ENCODE measurements at regions not wholly inside any gene's neighbourhood (a gene's known extent, or its start where the extent isn't known, plus 50 kb on each side); places are given as distances from the start of the nearest gene placed in this dataset.

DNA sequence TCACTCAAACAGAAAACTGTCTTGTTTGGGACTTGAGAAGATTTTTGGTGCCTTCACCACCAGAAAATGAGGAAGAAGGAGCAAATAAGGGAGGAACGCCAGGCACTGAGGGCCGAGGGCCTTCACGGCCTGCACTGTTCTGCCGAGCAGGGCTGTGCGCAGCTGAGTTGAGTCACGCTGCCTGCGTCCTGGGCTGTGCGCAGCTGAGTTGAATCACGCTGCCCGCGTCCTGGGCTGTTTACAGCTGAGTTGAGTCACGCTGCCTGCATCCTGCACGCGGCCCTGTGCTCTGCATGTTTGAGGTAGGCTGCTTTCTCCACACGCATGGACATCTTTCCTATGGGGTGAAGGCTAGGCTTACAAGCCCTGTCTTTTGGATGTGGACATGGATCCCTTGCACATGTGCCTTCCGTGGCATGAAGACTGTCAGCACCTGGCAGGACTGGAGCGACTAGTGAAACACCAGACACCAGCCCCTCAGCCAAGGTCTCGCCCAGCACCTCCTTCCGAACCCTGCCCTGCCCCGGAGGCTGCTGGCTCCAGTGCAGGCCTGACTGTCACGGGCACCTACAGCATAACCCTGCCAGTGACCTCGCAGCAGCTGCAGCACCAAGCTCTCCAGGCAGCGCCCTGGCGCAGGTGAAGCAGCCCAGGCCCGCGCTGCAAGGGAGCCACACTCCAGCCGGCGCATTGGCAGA, 96.7 kb downstream of the HTR5A start:
- no peak for TF ChIP-seq JUND (IDR thresholded peaks at IDR 0.05; ENCODE audit: low read depth)
- in situ Hi-C loops (cut with HindIII; ENCODE audit: low pct_unique_long_range_greater_than_20kb, low sequenced_read_pairs): no loop called here
- DNase-seq (ENCODE audit: low read depth in 1 of 2, low spot score in 1 of 2): peak in 1 of 2 experiments; percentile 14

DNA sequence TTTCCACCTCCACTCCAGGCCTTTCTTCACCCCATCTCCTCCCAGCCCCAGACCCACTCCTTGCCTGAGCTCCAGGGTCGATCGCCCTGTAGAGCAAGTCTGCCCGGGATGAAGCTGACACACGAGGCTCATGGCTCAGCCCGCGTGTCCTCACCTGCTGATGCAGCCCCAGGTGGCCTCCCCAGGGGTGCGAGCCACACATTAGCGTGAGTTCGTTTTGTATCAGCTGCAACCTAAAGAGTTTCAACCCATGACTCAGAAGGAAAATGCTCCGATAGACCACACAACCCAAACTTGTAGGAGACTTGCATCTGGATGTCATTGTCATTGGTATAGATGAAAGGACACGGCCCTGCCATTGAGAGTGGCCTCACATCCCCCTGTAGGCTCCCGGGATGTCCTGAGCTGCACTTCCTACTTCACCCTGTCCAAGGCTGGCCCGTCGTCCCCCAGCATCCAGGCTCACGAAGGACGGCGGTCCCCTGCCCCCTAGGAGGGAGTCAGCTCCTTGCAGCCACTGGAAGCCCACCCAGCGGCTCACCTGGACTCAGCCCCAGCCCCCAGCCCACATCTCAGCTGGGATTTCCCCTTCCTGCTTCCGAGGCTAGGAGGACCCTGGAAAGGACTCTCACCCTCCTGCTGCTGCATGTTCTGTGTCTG, 97.7 kb downstream of the HTR5A start:
- DNase-seq (ENCODE audit: low read depth in 1 of 2, low spot score in 1 of 2): no peak
- in situ Hi-C loops (cut with HindIII; ENCODE audit: low pct_unique_long_range_greater_than_20kb, low sequenced_read_pairs): no loop called here
- no peak for TF ChIP-seq JUND (IDR thresholded peaks at IDR 0.05; ENCODE audit: low read depth)

DNA sequence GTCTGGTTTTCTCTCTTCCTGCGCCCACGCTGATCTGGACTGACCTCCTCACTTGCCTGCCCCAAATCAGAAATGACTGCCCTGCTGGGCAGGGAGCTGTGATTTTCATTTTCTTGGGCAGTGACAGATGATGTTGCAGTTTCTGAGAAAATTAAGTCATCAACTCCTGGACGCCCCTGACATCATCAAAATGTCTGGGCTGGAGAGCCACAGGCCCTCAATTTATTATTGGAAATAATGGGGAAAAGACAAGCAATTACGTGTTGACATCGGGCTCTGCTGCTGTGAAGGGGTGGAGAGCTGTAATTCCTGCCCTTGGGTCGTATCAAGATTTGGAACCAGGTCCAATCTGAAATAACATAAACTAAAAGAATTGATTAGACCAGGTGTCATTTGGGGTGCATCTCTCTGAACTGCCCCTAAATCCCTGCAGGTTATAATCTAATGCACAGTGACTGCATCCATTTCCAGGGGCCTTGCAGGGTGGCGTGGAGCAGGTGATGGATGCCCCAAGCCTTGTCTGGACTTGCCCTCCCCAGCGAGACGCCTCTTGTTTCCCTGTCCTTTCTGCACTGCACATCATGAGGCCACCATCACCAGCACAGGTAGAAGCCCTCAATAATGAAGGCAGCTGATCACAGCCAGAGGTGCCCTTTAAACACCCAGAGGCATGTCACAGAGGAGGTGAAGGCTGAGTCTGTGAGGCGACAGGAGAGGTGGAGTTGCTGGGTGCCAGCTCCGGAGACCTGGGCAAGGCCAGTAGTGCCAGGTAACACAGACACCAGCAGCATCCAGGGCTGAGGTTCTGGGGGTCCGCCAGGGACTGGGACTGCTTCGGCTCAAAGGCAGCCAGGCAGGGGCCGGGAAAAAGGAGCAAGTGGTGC, 98.7 kb downstream of the HTR5A start:
- no peak for DNase-seq (ENCODE audit: low read depth in 1 of 2, low spot score in 1 of 2)
- TF ChIP-seq JUND (IDR thresholded peaks at IDR 0.05; ENCODE audit: low read depth): no peak
- in situ Hi-C loops (cut with HindIII; ENCODE audit: low pct_unique_long_range_greater_than_20kb, low sequenced_read_pairs): no loop called here

DNA sequence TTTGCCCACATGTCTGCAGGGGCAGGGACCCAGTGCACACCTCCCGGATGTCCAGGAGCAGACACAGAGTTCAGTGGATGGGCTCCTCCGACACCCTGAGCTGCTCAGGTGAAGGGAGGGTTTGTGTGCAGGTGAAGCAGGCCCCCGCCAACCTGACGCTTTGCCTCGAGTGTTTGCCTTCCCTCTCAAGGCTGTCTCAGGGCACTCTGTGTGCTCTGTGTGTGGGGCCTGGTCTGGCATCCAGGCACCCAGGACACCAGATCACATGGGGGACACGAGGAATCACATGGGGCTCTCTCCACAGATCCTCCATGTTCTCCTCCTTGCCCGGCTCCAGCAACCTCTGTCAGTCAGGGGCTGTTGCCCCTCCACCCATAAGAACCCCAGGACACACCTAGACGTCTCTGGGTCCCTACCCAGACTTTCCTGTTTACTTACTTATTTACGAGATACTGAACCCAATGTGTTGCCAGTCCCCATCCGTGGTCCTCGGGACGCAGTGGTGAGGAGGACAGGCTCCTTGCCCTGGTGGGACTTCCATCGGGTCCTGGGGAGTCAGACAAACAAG, 99.5 kb downstream of the HTR5A start:
- in situ Hi-C loops (cut with HindIII; ENCODE audit: low pct_unique_long_range_greater_than_20kb, low sequenced_read_pairs): no loop called here
- DNase-seq (ENCODE audit: low read depth in 1 of 2, low spot score in 1 of 2): no peak
- TF ChIP-seq JUND (IDR thresholded peaks at IDR 0.05; ENCODE audit: low read depth): no peak

DNA sequence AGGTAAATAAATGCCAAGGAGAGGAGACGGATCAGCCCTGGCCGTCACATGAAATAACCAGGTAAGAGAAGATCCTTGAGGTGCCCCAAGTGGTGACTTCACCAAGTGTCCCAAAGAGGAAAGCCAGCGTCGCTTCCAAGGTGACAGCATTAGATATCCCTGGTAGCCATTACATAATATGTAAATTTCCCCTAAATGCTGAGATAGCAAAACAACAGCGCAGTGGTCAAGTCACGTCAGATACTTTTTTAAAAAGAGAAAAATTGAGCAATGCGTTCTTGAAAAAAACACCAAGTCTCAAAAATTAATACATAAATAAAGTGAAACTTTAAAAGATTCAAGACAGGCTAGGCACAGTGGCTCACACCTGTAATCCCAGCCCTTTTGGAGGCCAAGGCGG, 100.2 kb downstream of the HTR5A start:
- no peak for TF ChIP-seq JUND (IDR thresholded peaks at IDR 0.05; ENCODE audit: low read depth)

DNA sequence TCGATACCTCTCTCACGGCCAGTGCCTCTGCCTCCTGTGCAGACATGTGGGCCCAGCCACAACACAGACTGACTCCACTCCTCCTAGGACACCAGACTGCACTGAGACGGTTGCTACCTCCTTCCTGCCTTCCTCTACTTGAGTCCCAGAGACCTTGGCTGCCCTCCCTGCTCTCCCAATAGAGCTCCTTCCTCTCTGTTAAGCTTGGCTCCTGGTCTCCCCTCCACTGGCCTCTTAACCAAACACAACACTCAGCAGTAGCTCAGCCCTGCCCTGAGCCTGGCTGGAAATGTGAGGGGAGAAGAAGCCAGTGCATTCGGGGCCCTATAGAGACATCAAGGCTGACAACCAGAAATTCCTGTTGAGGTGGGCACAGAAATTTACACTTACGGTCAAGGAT, 102.0 kb downstream of the HTR5A start:
- in situ Hi-C loops (cut with HindIII; ENCODE audit: low pct_unique_long_range_greater_than_20kb, low sequenced_read_pairs): no loop called here
- no peak for DNase-seq (ENCODE audit: low read depth in 1 of 2, low spot score in 1 of 2)
- TF ChIP-seq JUND (IDR thresholded peaks at IDR 0.05; ENCODE audit: low read depth): no peak

More for the DNA sequence above, 100.2 kb downstream of the HTR5A start:
- in situ Hi-C loops (cut with HindIII; ENCODE audit: low pct_unique_long_range_greater_than_20kb, low sequenced_read_pairs): no loop called here
- no peak for DNase-seq (ENCODE audit: low read depth in 1 of 2, low spot score in 1 of 2)

DNA sequence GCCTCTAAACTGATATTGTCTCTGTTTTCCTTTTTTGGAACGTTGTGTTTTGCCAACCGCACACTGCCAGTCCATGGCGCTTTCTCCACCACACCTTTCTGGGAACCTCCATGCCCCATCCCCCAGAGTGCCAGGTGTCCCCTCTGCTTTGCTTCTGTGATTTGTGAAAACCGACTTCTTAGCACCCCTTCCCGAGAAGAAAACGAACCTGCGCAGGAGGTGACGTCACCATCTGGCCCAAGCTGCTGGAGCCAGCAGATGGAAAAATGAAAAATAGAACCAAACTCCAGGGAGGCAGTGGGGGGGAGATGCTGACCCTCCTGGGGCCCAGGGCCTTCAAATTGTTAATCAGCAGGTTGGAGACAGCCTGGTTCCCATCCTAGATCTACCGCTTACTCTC, 103.8 kb downstream of the HTR5A start:
- in situ Hi-C loops (cut with HindIII; ENCODE audit: low pct_unique_long_range_greater_than_20kb, low sequenced_read_pairs): no loop called here
- no peak for TF ChIP-seq JUND (IDR thresholded peaks at IDR 0.05; ENCODE audit: low read depth)
- no peak for DNase-seq (ENCODE audit: low read depth in 1 of 2, low spot score in 1 of 2)

DNA sequence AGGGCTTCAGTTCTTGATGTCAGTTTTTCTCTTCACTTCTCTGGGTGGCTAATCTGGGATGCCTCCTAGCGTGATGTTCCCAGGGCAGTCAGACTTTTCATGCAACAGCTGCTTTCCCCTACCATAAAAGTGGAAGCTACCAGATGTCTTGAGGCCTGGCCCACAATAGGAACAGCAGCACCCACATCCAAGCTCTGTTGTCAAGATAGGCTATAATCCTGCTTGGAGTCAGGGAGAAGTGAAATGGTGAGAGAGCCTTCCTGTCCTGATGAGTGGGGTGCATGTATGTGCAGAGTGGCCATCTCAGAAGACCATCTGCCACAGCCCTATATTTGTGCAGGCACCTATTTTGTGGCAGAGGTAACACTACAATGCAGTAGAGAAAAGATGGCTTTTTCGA, 108.0 kb downstream of the HTR5A start:
- DNase-seq (ENCODE audit: low read depth in 1 of 2, low spot score in 1 of 2): no peak
- TF ChIP-seq JUND (IDR thresholded peaks at IDR 0.05; ENCODE audit: low read depth): no peak
- in situ Hi-C loops (cut with HindIII; ENCODE audit: low pct_unique_long_range_greater_than_20kb, low sequenced_read_pairs): no loop called here

DNA sequence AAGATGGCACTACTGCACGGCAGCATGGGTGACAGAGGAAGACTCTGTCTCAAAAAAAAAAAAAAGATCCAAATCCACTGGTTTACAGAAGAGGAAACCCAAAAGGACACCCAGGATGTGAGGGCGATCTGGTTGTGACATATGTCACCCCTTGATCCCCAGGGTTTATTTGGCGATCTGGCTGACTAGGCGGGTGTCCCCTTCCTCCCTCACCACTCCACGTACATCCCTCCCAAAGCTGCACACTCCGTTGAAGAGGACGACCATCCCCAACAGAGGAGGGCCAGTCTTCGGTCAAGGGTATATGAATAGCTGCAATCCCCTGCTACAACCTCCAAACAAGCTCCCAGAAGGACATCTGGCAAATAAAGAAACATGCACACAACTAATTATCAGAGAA, 111.6 kb downstream of the HTR5A start:
- TF ChIP-seq JUND (IDR thresholded peaks at IDR 0.05; ENCODE audit: low read depth): no peak
- in situ Hi-C loops (cut with HindIII; ENCODE audit: low pct_unique_long_range_greater_than_20kb, low sequenced_read_pairs): no loop called here
- no peak for DNase-seq (ENCODE audit: low read depth in 1 of 2, low spot score in 1 of 2)

DNA sequence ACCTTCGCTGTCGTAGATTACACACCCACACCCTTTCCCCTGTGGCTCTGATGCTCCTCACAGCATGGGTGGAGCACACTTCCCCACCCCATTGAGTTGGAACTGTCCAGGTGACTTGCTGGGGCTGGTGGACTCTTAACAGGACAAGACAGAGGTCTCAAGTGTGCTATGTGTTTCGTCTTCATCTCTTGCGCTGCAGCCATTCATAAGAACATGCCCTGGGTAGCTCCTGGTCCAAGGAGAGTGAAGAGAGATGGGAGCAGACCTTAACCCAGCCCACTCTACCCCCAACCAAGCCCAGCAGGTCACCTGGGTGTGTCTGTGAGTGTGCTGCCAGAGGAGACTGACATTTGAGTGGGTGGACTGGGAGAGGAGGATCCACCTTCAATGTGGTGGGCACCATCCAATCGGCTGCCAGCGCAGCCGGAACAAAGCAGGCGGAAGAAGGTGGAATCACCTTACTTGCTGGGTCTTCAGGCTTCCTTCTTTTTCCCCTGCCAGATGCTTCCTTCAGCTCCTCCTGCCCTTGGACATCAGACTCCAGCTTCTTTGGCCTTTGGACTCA, 112.4 kb downstream of the HTR5A start:
- in situ Hi-C loops (cut with HindIII; ENCODE audit: low pct_unique_long_range_greater_than_20kb, low sequenced_read_pairs): no loop called here
- TF ChIP-seq JUND (IDR thresholded peaks at IDR 0.05; ENCODE audit: low read depth): no peak
- no peak for DNase-seq (ENCODE audit: low read depth in 1 of 2, low spot score in 1 of 2)

DNA sequence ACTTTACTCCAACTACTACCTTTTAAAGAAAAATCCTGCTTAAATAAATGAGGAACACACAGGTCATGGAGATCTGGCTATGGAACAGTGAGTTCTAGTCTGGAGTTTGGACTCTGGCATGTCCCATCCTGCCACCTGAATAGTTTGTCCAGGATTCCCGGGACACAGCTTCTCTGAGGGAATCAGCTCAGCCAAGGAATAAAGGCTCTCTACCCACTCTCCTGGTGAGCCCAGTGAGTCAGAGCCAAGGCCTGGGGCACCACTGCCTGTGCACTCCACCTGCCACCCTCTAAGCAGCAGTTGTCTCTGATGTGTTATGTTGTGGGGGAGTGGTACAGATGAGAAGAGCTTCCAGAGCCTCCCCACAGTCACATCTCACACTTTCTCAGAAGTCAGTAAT, 113.5 kb downstream of the HTR5A start:
- TF ChIP-seq JUND (IDR thresholded peaks at IDR 0.05; ENCODE audit: low read depth): no peak
- no peak for DNase-seq (ENCODE audit: low read depth in 1 of 2, low spot score in 1 of 2)
- in situ Hi-C loops (cut with HindIII; ENCODE audit: low pct_unique_long_range_greater_than_20kb, low sequenced_read_pairs): no loop called here

DNA sequence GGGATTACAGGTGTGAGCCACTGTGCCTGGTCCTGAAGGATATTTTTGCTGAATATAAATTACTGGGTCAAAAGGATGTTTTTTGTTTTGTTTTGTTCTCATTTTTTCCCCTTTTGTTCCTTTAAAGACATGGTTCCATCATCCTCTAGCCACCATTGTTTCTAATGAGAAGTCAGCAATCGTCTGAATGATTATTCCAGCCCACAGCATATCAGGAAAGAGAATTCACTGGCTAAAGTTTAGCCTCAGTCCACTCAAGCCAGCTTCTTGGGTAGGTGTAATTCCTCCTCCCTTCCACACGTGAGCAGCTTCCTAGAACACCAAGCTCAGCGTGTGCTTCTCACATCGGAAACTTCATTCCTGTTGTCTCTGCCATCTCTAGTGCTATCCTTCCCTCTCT, 112.8 kb upstream of the INSIG1 start:
- in situ Hi-C loops (cut with HindIII; ENCODE audit: low pct_unique_long_range_greater_than_20kb, low sequenced_read_pairs): no loop called here
- no peak for TF ChIP-seq JUND (IDR thresholded peaks at IDR 0.05; ENCODE audit: low read depth)
- no peak for DNase-seq (ENCODE audit: low read depth in 1 of 2, low spot score in 1 of 2)
